Neuronal stem cell (in vitro differentiated cells): ENCODE measurements at regions not wholly inside any gene's neighbourhood (a gene's known extent, or its start where the extent isn't known, plus 50 kb on each side); places are given as distances from the start of the nearest gene placed in this dataset.
A peak's percentile ranks its signal among the peaks of the same experiment; 100 is the strongest.
"Not testable (repeated sequence)": the region's sequence is repeated elsewhere in the genome, so short reads cannot be mapped to it uniquely, and the experiment has no call there.

Source experiments
- DNase-seq: peaks from one replicate; pipeline ENCODE4 v3.0.0-alpha.2; 2013; ENCODE audit warnings: low spot score
- H2AFZ ChIP-seq: one replicate; pipeline ENCODE4 v1.6.1; 2013; ENCODE audit warnings: mild to moderate bottlenecking, low read length, inconsistent platforms
- H2AK5ac ChIP-seq: 2 replicates; pipeline ENCODE4 v1.6.1; 2013; ENCODE audit warnings: low read depth, mild to moderate bottlenecking, inconsistent platforms, low read length, moderate library complexity, mixed read lengths
- H2BK120ac ChIP-seq: 2 replicates; pipeline ENCODE4 v1.6.1; 2013; ENCODE audit warnings: low read depth, mild to moderate bottlenecking, inconsistent platforms, low read length, moderate library complexity, mixed read lengths
- H2BK12ac ChIP-seq: one replicate; pipeline ENCODE4 v1.6.1; 2013; ENCODE audit warnings: low read length, inconsistent platforms
- H2BK15ac ChIP-seq: 2 replicates; pipeline ENCODE4 v1.6.1; 2013; ENCODE audit warnings: mild to moderate bottlenecking, low read length, inconsistent platforms, mixed read lengths
- H2BK5ac ChIP-seq: one replicate; pipeline ENCODE4 v1.6.1; 2013; ENCODE audit warnings: inconsistent platforms, mild to moderate bottlenecking, low read length, moderate library complexity
- H3K14ac ChIP-seq: one replicate; pipeline ENCODE4 v1.6.1; 2013; ENCODE audit warnings: low read length, inconsistent platforms
- H3K18ac ChIP-seq: 2 replicates; pipeline ENCODE4 v1.6.1; 2013; ENCODE audit warnings: low read length, inconsistent platforms
- H3K23ac ChIP-seq: 2 replicates; pipeline ENCODE4 v1.6.1; 2013; ENCODE audit warnings: low read depth, mild to moderate bottlenecking, mixed read lengths, low read length, inconsistent platforms; ENCODE audit not compliant: poor library complexity
- H3K27ac ChIP-seq: replicated peaks from 3 replicates; pipeline ENCODE4 v1.5.1; 2013; ENCODE audit warnings: low read length, inconsistent platforms
- H3K27me3 ChIP-seq, 3 experiments: 2 replicates each; pipeline ENCODE4 v1.6.1; 2013; ENCODE audit warnings: low read length in 3 of 3, mild to moderate bottlenecking in 2 of 3, inconsistent platforms in 1 of 3, low read depth in 1 of 3, mixed read lengths in 1 of 3, moderate library complexity in 1 of 3; ENCODE audit not compliant: control insufficient read depth in 3 of 3, insufficient read depth in 3 of 3
- H3K36me3 ChIP-seq, 2 donors: replicated peaks in 1 of 2; 2 replicates each; pipeline ENCODE4 v1.6.1; 2013; ENCODE audit warnings: low read length in 2 of 2; ENCODE audit not compliant: control insufficient read depth in 2 of 2, insufficient read depth in 2 of 2
- H3K4ac ChIP-seq: 2 replicates; pipeline ENCODE4 v1.6.1; 2013; ENCODE audit warnings: inconsistent platforms, mild to moderate bottlenecking, low read length, moderate library complexity
- H3K4me1 ChIP-seq, 2 donors: 1 replicate in 1 of 2; 2 replicates in 1 of 2; pipeline ENCODE4 v1.6.1; 2013; ENCODE audit warnings: low read length in 2 of 2, low read depth in 1 of 2; ENCODE audit not compliant: control insufficient read depth in 2 of 2, insufficient read depth in 1 of 2
- H3K4me2 ChIP-seq: one replicate; pipeline ENCODE4 v1.6.1; 2013; ENCODE audit warnings: mild to moderate bottlenecking, low read length, inconsistent platforms; ENCODE audit not compliant: insufficient read depth, poor library complexity, severe bottlenecking
- H3K4me3 ChIP-seq, 2 donors: 2 replicates each; pipeline ENCODE4 v1.5.1; 2013; ENCODE audit warnings: low read length in 2 of 2, mild to moderate bottlenecking in 2 of 2, inconsistent platforms in 1 of 2, moderate library complexity in 1 of 2
- H3K79me1 ChIP-seq: one replicate; pipeline ENCODE4 v1.6.1; 2013; ENCODE audit warnings: low read depth, mild to moderate bottlenecking, inconsistent platforms, low read length, moderate library complexity
- H3K9ac ChIP-seq: one replicate; pipeline ENCODE4 v1.6.1; 2013; ENCODE audit warnings: mild to moderate bottlenecking, low read depth, low read length, inconsistent platforms; ENCODE audit not compliant: poor library complexity
- H3K9me3 ChIP-seq, 2 donors: replicated peaks in 1 of 2; 2 replicates each; pipeline versions ENCODE3 to v1.6.1; 2013; ENCODE audit warnings: low read length in 2 of 2, mild to moderate bottlenecking in 2 of 2, inconsistent platforms in 1 of 2, low read depth in 1 of 2, mixed read lengths in 1 of 2, moderate library complexity in 1 of 2; ENCODE audit not compliant: control insufficient read depth in 2 of 2, insufficient read depth in 1 of 2
- H4K8ac ChIP-seq: one replicate; pipeline ENCODE4 v1.6.1; 2013; ENCODE audit warnings: low read depth, mild to moderate bottlenecking, inconsistent platforms, low read length, moderate library complexity
- H4K91ac ChIP-seq: one replicate; pipeline ENCODE4 v1.6.1; 2013; ENCODE audit warnings: low read length, low read depth, mild to moderate bottlenecking, inconsistent platforms; ENCODE audit not compliant: poor library complexity
- WGBS, 2 donors: extraction: QIAGEN DNeasy Blood & Tissue Kit; methylation state at CpG; one replicate each; pipeline ENCODE4 v1.1.7; 2013; ENCODE audit warnings: missing lambda C conversion rate in 2 of 2, mixed read lengths in 1 of 2; ENCODE audit not compliant: insufficient read length in 2 of 2, insufficient replicate concordance in 1 of 2; ENCODE audit errors: extremely low coverage in 2 of 2; 5-methylcytosine and 5-hydroxymethylcytosine counted together

DNA sequence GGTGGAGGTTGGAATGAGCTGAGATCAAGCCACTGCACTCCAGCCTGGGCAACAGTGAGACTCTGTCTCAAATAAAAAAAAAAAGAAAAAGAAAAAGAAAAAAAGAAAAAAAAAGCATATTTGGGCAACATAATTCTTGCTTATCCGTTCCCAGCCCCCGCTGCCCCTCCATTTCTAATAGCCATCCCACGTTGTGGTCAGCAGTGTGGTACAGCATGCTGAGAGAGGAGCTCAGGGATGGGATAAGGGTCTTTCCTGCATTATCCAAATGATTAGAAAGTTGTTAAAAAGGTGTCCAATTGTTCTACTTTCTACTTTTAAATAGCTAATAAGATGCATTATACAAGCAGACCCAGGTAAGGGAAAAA is 104.9 kb upstream of the ZNF92 start:
- no peak overlapping the region for H2BK120ac ChIP-seq
- no peak overlapping the region for H2AK5ac ChIP-seq
- no CpG with 5 or more reads among the region's 3 CpGs for WGBS, 2 donors
- no peak overlapping the region for H3K18ac ChIP-seq
- no peak overlapping the region for H4K91ac ChIP-seq
- no peak overlapping the region for H3K4me2 ChIP-seq
- peak overlapping the region in 1 of 2 donors; percentile 74 for H3K4me3 ChIP-seq
- peaks cover 1 to 4% of the 10 kb centered on the region in 2 donors for H3K4me1 ChIP-seq
- no peak overlapping the region for H2BK15ac ChIP-seq
- no peak overlapping the region for H2BK12ac ChIP-seq
- no peak overlapping the region for H3K14ac ChIP-seq
- no peak overlapping the region for H3K9ac ChIP-seq
- no peak for DNase-seq
- H2AFZ ChIP-seq = peak overlapping the region; percentile 93
- no peak overlapping the region for H4K8ac ChIP-seq
- peaks cover 3% of the 10 kb centered on the region for H3K79me1 ChIP-seq
- no peak overlapping the region for H3K23ac ChIP-seq
- no peak overlapping the region for H2BK5ac ChIP-seq
- no peak overlapping the region for H3K27ac ChIP-seq
- peaks cover 0 to 9% of the 10 kb centered on the region in 2 donors for H3K9me3 ChIP-seq
- H3K4ac ChIP-seq = no peak overlapping the region
- H3K36me3 ChIP-seq = no peaks in the 10 kb centered on the region
- peaks cover 0 to 15% (median 3%) of the 10 kb centered on the region in 3 experiments for H3K27me3 ChIP-seq

DNA sequence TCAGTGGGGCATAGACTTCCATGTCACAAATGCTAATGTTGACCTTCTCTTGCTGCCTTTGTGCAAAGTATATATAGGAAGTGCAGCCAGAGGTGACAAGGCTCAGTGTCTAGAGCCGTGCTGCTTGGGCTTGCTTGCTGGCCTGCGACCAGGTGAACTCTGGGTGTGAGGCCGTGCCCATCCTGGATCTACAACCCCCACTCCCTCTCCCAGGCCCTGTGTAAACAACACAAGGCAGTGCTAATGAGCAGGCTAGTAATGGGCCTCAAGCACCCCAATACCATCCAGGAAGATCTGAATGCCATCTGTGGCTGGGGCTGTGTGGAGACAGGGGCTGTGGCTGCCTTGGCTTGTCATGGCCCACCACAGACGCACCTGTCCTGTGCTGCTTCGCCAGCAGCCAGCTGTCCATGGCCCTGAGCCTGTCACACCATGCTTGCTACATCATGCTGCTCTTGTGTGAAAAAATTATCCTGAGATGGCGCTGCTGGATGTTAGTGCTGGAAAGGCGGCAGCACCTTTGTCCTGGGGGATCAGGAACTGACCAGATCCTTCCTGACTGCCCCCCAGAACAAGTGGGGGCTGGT is 107.6 kb upstream of the ZNF92 start:
- no peak for DNase-seq
- H3K27me3 ChIP-seq = peaks cover 0 to 21% (median 3%) of the 10 kb centered on the region in 3 experiments
- H2BK15ac ChIP-seq = peak overlapping the region; percentile 46
- H4K8ac ChIP-seq = peak overlapping the region; percentile 74
- WGBS, 2 donors = no CpG with 5 or more reads among the region's 7 CpGs
- no peak overlapping the region for H3K27ac ChIP-seq
- H2BK5ac ChIP-seq = no peak overlapping the region
- peaks cover 3 to 4% of the 10 kb centered on the region in 2 donors for H3K4me1 ChIP-seq
- H2AFZ ChIP-seq = peak overlapping the region; percentile 67
- H3K36me3 ChIP-seq = no peaks in the 10 kb centered on the region
- H3K4ac ChIP-seq = peak overlapping the region; percentile 80
- H3K18ac ChIP-seq = peak overlapping the region; percentile 84
- H4K91ac ChIP-seq = no peak overlapping the region
- peak overlapping the region; percentile 99 for H2BK12ac ChIP-seq
- no peak overlapping the region for H3K4me2 ChIP-seq
- no peak overlapping the region for H3K9ac ChIP-seq
- H3K4me3 ChIP-seq = no peak overlapping the region
- no peak overlapping the region for H2BK120ac ChIP-seq
- peak overlapping the region; percentile 98 for H2AK5ac ChIP-seq
- H3K79me1 ChIP-seq = peaks cover 3% of the 10 kb centered on the region
- H3K14ac ChIP-seq = peak overlapping the region; percentile 58
- H3K23ac ChIP-seq = no peak overlapping the region
- H3K9me3 ChIP-seq = peaks cover 0 to 2% of the 10 kb centered on the region in 2 donors

DNA sequence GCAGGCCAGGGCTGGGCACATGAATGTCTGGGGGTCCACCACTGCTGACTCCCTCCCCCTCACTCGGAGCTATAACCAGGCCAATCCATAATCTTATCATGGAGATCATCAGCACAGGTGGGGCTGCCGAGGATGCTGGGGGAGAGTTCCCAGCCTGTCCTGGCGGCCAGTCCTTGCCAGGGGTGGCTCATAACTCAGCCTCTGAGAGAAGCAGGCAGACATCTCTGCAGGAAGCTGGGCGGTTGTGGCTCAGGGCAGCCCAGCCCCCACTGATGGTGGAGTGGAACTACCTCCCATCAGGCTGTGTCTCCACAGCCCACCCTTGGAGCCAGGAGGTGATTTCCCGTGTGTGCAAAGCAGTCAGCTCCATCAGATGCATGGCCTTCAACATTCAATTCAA is 109.4 kb upstream of the ZNF92 start:
- no peak overlapping the region for H3K14ac ChIP-seq
- H3K27ac ChIP-seq = no peak overlapping the region
- no peak overlapping the region for H3K4me2 ChIP-seq
- peak overlapping the region; percentile 54 for H2BK15ac ChIP-seq
- H3K23ac ChIP-seq = peak overlapping the region; percentile 18
- peaks cover 3 to 4% of the 10 kb centered on the region in 2 donors for H3K4me1 ChIP-seq
- DNase-seq = no peak
- peak overlapping the region; percentile 17 for H4K91ac ChIP-seq
- peaks cover 0 to 2% of the 10 kb centered on the region in 2 donors for H3K9me3 ChIP-seq
- H3K27me3 ChIP-seq = peaks cover 0 to 21% (median 3%) of the 10 kb centered on the region in 3 experiments
- no CpG with 5 or more reads among the region's 5 CpGs for WGBS, 2 donors
- H3K18ac ChIP-seq = peak overlapping the region; percentile 52
- H2AFZ ChIP-seq = no peak overlapping the region
- H2BK5ac ChIP-seq = peak overlapping the region; percentile 88
- H4K8ac ChIP-seq = no peak overlapping the region
- H2AK5ac ChIP-seq = peak overlapping the region; percentile 87
- H3K36me3 ChIP-seq = no peaks in the 10 kb centered on the region
- H3K4ac ChIP-seq = no peak overlapping the region
- H3K9ac ChIP-seq = peak overlapping the region; percentile 16
- peaks cover 3% of the 10 kb centered on the region for H3K79me1 ChIP-seq
- H2BK120ac ChIP-seq = no peak overlapping the region
- no peak overlapping the region for H3K4me3 ChIP-seq
- peak overlapping the region; percentile 82 for H2BK12ac ChIP-seq

DNA sequence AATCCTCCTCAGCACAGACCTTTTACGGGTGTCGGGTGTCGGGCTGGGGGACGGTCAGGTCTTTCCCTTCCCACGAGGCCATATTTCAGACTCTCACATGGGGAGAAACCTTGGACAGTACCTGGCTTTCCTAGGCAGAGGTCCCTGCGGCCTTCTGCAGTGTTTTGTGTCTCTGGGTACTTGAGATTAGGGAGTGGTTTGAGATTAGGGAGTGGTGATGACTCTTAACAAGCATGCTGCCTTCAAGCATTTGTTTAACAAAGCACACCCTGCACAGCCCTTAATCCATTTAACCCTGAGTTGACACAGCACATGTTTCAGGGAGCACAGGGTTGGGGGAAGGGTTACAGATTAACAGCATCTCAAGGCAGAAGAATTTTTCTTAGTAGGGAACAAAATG is 113.0 kb upstream of the ZNF92 start:
- H3K9me3 ChIP-seq, H3K18ac ChIP-seq, H2AK5ac ChIP-seq, H3K4me1 ChIP-seq, H3K36me3 ChIP-seq, H3K14ac ChIP-seq, H3K4me3 ChIP-seq, H3K79me1 ChIP-seq, H3K23ac ChIP-seq, H3K4ac ChIP-seq, H4K8ac ChIP-seq, H2BK5ac ChIP-seq, H3K27ac ChIP-seq, H3K9ac ChIP-seq, H2BK12ac ChIP-seq, H2BK120ac ChIP-seq, H3K4me2 ChIP-seq, H2BK15ac ChIP-seq, DNase-seq, H4K91ac ChIP-seq, H2AFZ ChIP-seq: not testable (repeated sequence)
- WGBS, 2 donors = no CpG with 5 or more reads among the region's 6 CpGs
- peaks cover 0 to 13% (median 0%) of the 10 kb centered on the region in 3 experiments for H3K27me3 ChIP-seq
